GM18519 (cell line): ENCODE measurements at regions not wholly inside any gene's neighbourhood (a gene's known extent, or its start where the extent isn't known, plus 50 kb on each side); places are given as distances from the start of the nearest gene placed in this dataset.
"Not testable (repeated sequence)": the region's sequence is repeated elsewhere in the genome, so short reads cannot be mapped to it uniquely, and the experiment has no call there.

ENCODE experiments used
- ATAC-seq: cut with Tn5 transposase; IDR thresholded peaks from one replicate; pipeline ENCODE4 v1.9.1; 2021; ENCODE audit warnings: mild to moderate bottlenecking, moderate library complexity; ENCODE audit not compliant: unreplicated experiment, low FRiP score

DNA sequence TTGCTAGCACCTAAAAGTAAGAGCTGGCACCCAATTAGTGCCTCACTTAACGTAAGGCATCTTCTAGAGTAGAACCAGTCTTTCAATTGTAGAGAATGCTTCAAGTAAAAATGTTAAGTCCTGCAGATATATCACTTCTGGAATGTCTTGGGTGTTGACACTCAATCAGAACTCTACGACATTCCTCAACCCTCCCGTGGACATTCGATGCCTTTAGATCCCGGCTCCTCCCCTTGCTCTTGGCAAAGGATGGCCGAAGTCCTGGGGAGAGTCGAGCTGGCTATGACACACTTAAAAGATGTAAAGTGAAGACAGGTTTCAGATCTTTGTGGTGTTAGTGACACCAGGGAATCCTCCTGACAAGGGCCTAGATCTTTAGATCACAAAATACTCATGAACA lies 87.5 kb upstream of the ERCC6L2 start:
- ATAC-seq: no peak

DNA sequence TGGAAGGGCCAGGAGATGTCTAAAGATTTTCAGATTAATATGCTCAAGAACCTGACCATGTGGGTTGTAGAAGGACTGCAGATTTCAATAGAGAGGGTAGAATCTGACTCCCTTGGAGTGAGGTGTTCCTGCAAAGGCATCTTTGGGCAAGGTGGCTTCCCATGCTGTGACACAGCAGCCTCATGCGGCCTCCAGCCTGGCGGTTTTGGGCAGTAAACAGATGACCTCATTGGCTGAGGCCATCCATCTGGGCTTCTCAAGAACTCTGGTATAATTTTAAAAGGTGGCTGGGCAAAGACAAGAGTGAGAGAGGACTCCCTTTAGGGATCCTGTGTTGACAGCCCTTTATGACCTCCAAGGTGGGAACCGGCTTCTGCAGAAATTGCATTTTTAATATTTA lies 90.3 kb upstream of the ERCC6L2 start:
- no peak for ATAC-seq

DNA sequence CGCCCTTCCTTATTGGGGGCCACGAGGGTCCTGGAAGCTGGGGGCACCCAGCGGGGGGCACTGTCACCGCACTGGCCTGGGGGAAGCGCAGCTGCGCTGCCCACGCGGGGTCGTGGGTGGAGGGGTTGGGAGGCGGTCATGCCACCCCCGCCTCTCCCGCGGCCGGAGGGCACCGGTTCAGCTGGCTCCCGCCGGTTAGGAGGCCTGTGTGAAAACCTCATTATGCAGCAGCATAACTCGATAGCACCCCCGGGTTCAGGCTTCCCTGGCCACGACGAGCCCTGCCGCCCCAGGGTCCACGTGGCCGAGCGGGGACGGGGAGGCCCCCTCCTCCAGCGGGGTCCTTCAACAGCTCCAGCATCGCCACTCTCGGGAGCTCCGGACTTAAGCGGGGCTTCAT lies 91.2 kb upstream of the ERCC6L2 start:
- ATAC-seq: no peak

DNA sequence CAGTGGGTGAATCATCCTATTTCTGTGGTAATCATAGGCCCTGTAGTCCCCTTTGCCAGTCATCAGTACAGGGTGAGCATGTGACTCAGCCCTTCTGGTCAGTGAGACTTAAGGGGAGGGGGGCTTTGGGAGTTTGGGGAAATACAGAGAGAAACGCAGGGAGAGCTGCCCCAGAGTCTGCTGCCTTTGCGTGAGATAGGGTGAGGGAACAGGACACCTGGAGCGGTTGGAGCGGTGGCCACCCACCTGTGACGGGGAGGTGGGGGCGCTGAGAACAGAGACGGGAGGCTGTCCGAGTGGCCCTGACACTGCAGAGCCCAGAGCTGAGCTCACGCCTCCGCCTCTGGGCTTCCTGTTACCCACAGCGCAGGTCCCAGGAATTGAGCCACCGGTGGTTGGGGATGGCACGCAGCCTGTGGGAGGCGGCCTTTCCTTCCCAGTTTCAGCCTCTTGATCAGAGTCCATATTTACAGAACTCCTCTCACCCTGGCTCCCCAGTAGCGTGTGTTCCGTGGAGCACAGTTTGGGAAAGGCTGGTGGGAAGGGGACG lies 92.0 kb upstream of the ERCC6L2 start:
- ATAC-seq: no peak

DNA sequence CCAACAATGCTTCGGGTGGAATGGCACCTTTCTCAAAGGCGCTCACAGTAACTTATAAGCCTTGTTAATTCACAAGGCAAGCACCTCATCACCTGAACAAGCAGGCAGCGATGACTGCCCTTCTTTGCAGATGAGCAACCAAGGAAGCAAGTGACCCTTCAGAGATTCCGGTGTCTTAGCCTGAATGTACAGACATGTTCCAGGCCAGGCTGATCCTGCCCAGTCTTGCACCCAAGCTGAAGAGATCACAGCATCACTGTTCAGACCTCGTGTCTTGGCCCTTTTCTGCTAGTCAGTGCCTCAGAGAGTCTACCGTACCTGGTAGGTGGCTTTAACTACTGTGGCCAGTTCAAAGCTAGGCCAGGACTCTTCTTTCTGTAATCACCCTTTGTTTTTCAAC lies 94.7 kb upstream of the ERCC6L2 start:
- ATAC-seq: no peak

DNA sequence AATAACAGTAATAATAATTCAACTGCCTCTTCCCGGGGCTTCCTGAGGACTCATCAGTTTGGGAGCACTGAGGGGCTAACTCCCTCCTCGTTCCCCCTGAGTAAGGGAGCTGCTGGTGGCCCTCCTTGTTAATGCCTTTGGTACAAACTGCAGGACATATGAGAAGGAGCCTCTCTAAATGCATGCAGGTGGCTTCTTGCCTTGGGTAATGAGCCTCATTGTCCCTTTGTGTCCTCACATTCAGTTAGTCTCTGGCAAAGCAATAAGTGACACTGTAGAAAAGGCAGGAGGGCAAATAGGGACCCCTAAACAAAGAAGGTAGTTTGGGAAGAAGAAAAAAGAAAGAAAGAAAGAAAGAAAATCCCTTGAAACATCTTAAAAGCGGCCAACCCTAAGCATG lies 95.4 kb upstream of the ERCC6L2 start:
- ATAC-seq: no peak

DNA sequence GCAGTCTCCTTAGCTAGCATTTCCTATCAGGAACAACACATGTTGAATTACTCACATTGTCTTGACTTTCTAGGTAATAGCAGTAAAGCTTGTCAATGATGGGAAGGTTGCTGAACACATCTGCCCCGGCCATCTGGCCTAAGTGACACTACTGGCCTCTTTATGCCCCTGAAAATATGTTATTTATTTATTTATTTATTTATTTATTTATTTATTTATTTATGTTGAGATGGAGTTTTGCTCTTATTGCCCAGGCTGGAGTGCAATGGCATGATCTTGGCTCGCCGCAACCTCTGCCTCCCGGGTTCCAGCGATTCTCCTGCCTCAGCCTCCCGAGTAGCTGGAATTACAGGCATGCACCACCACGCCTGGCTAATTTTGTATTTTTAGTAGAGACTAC lies 95.9 kb upstream of the ERCC6L2 start:
- not testable (repeated sequence) for ATAC-seq

DNA sequence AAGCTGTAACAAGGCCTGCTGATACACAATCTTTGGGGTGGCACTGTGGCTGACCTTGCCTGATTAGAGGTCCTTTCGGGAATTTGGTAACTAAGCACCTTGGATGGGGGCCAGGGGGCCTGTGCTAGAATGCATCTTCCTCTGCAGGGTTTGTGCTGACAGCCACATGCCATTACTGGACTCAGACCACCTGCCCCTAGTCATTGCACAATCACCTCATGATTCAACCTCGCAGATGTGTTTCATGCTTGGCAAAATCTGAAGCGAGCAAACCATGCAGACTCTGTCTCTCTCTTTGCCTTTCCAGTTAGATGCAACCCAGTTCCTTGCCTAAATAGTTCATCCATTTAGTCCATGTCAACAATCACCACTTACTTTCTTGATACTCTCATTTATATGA lies 96.5 kb upstream of the ERCC6L2 start:
- no peak for ATAC-seq

DNA sequence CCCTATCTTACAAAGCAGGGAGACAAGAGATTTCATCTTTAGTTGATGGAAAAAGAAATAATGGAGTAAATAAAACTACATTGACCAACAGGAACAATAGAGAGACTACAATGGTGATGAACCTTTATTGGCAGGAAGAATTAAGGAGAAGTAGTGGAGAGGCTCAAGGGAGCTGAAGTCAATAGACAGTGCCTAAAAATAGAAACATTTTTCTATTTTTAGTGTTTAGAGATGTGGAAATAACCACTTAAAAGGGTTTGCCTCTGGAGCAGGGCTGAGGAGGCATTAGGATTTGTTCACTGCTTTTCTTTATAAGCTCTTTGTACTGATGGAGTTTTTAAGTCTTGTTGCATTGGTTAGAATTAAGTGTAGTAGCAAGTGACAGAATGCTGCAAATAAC lies 98.4 kb upstream of the ERCC6L2 start:
- no peak for ATAC-seq

DNA sequence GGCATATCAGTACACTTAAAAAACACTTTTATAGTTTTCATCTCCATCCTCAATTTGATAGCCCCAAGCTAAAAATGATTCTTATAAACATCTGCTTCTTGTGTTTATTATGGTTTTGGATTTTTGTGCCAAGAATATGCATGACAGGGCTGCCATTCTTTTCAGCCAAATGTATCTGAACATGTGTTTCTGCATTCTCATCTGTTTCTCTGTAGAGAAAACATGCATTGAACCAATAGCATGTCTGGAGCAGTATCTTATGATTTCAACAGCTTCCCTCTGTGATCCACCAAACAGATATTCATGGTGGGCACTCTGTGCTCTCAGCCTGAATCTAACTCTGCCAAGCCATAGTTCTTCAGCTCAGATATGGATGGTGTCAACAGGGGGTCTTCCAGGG lies 99.3 kb upstream of the ERCC6L2 start:
- ATAC-seq: no peak

DNA sequence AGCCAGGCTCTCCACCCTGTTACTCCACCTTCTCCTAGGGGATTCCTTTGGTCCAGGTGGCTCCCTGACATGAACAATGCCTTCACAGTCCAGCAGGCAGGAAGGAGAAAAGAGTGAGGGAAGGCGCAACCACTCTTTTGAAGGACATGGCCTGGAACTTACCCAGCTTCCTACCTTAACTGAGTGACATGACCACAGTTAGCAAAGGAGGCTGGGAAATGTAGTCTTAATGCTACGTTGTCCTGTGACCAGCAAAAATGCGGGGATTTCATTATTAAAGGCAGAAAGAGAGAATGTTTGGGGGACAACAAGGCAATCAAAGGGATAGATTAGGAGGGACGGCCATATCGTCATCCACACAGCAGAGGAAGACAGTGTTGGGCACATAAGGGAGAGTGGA lies 100.3 kb upstream of the ERCC6L2 start:
- no peak for ATAC-seq

DNA sequence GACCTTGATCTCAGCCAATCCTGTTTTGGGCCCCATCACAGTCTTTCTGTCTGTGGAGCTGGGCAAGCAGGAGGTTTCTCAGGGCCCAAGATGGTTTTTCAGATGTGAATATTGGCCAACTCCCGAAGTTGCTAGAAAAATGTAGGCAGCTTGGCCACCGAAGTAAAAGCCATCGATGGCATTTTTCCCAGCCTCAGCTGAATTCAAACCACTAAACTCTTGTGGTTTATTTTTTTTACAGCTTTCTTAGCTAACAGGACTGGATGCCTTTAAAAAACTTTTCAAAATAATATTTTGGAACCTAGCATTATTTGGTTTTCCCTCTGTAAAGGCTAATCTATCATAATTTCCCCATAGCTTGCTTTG lies 102.5 kb upstream of the ERCC6L2 start:
- no peak for ATAC-seq

DNA sequence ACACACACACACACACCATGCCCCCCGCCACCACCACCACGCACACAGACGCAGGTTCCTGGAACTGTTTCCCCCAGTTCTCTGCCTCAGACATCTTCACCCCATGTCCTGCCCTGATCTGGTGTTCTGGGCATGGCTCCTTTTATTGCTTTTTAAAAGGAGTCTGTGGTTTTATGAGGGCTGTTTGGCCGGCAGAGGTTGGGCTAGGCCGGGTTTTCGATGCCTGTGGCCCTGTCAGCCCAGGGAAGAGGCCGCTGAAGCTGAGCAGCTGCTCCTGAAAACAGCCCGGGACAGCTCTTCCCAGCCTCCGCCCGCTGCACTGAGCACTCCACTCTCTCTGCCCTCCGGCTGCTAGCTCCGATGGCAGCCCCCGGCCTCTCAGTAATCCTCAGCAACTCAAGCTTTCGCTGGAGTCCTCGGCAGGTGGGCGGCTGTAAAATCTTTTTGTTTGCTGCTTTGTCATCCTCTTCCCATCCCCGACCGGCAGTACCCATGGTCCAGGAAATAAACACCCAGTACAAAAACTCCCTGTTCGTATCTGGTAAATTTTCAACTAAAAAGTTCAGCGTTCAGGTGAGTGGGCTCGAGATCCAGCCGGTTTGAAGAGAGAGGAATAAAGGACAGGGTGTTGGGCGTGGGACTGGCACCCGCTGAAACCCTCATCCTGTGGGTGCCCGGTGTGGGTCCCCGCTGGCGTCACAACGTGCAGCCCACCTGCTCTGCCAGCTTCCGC lies 103.0 kb upstream of the ERCC6L2 start:
- no peak for ATAC-seq

DNA sequence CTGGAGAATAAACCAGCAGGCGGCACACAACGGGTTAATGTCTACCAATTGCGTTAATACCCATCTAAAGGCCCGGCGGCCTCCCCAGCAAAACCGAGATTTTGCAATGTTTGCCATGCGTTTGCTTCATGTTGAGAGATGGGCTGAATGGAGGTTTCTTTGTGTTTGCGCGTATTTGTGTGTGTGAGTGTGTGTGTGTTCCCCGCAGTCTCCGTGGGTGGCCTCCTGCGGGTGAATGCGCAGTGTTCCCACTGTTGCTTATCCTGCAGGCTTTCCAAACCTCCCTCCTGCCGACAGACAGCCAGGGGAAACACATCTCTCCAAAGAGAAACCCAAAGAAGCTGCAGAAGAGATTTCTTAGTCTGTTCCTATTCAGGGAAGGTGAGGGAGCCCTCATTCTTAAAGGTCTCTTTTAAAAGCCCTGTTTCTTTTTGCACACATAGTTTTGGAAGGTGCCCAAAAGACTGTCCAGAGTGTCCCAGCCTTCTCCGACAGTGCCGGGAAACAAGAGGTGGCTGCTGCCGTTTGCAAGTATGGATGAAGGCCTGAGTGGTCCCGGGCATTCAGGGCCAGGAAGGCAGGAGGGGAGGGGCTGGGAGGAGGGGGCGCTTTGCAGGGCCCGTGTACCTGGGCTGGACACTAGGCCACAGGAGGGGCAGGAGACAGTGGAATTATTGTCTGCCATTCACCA lies 103.8 kb upstream of the ERCC6L2 start:
- ATAC-seq: no peak

DNA sequence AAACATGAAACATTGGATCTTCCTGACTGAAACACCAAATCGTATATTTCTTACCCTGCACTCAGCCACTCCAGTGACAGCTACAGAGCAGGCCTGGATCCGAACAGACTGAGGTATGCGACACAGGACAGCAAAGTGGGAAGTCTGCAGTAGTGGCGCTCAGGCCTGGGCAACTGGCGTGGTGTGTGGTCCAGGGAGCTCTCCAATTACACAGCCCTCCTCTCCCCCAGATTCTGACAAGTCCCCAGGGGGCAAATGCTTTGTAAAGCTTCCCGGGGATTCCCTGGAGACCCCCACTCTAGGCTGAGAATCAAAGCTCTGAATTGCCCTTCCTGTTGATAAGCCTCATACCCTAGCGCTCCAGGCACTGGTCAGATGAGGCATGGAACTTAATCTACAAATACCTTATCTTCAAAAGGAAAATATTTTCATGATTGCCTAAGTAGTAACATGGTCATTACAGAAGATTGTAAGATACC lies 104.8 kb upstream of the ERCC6L2 start:
- ATAC-seq: no peak

DNA sequence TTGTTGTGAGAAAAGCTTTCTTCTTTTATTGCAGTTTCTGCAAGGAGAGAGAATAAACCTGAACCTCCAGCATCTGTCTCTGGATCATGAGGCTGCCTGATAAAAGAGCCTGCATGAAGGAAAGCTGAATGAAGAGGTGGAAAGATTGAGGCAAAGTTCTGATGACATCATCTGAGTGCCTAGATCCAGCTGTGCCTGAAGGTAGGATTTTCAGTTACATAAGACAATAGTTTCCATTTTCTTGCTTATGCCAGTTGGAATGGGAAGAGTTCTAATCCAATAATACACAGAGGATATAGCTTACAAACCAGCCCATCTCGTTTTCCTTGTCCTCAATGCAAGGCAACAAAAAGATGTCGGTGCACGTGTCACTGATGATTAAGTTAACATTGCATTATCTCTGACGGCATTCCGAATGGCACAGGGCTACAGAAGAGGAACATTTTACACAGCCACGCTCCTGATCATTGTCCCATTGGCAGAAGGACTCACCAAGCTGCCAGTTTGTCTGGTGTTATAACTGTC lies 105.5 kb upstream of the ERCC6L2 start:
- ATAC-seq: no peak

DNA sequence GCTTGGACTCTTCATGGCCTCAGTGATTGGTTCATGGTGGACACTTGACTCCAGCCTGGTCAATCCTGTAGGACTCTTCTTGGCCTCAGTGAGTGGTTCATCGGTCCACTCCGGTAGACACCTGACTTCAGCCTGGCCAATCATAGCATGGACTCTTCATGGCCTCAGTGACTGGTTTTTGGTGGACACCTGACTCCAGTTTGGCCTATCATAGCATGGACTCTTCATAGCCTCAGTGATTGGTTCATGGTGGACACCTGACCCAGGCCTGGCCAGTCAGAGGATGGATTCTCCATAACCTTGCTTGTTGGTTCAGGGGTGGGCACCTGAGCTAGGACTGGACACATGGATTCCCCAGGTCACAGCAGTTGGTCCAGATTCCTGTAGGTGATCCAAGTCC lies 106.0 kb upstream of the ERCC6L2 start:
- no peak for ATAC-seq

DNA sequence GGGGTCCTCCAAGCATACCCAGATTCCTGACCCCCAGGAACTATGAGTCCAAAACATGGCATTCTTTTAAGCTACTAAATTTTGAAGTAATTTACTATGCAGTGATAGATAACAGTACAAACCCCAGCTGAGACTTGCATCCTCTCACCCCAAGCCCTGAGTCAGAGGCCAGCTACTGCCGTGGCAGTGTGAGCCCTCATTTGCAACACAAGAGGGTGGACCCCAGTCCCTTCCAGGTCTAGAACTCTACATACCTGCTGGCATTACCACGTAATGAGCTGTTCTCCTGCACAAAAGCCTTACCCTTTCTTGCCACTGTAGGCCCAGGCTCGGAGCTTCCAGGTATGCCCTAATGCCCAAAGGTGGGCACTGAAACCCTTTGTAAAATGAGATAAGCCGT lies 108.6 kb upstream of the ERCC6L2 start:
- no peak for ATAC-seq

DNA sequence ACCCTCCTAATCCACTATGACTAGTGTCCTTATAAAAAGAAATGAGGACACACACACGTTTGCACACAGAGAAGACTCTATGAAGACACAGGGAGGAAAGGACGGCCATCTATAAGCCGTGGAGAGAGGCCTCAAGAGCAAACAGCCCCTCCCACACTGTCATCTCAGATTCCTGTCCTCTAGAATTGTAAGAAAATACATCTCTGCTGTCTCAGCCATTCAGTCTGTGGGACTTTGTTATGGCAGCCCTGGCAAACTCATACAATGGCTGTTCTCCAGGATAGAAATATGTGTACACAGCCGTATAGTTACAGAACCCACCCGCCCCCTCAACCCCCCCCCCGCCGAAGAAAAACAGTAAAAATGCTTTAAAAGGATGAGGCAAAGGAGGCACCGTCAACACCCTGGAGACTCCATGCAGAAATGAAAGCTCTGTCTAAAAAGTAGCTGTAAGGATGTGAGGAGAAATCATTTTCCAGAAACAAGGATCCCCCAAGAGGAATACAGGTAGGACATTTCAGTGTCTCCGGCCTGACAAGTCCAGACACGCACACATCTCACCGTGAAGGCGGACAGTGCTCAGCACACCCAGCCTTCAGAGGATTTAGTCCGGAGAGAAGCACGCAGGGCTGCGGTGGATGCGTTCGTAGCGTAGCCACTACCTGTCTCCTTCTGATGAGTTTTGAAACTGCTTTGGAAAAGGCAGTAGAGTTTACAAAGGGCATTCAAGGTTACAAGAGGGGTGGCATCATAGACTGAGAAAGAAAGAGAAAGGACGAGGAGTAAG lies 110.8 kb upstream of the ERCC6L2 start:
- ATAC-seq: no peak

DNA sequence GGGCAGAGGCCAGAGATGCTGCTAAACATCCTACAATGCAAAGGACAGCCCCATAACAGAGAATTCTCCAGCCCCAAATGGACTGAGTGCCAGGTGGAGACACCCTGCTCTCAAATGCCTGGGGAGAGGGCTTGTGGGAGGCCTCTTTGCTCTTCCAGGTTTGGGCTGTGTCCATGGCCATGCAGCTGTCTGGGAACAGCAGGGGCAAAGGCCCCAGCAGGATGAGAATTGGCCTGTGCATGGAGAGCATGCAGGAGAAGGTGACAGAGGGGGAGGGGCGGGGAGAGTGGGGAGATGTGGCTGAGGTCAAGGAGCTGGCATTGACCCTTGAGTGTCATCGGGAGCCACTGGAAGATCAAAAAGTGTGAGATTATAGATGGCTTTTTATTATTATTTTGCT lies 111.5 kb upstream of the ERCC6L2 start:
- ATAC-seq: no peak

DNA sequence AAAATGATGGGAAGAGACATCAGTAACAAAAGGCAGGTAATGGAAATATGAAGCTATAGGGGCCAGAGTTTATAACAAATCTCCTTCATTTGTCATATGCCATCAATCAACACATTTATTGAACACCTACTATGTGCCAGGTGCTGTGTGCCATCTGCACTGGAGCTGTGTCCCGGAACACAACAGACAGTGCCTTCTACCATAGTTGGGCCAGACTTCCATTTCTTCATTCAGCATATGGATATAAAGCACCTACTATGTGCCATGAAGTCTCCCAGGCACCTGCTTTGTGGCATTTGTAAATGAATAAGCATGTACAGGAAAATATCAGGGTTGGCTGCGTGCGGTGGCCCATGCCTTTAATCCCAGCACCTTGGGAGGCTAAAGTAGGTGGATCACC lies 112.5 kb upstream of the ERCC6L2 start:
- ATAC-seq: no peak
